Breast epithelium (tissue), 3 donors: ENCODE measurements at regions not wholly inside any gene's neighbourhood (a gene's known extent, or its start where the extent isn't known, plus 50 kb on each side); places are given as distances from the start of the nearest gene placed in this dataset.

Experiments
- CTCF ChIP-seq, 3 donors: fragments of 450-650 bp; IDR thresholded peaks; one replicate each; pipeline ENCODE4 v1.5.1; 2016 to 2017; ENCODE audit warnings: antibody characterized with exemption in 3 of 3, mild to moderate bottlenecking in 3 of 3, moderate library complexity in 3 of 3
- POLR2A ChIP-seq: fragments of 450-650 bp; IDR thresholded peaks from one replicate; pipeline ENCODE4 v1.6.1; 2016; ENCODE audit warnings: antibody characterized with exemption, mild to moderate bottlenecking, moderate library complexity
- POLR2AphosphoS5 ChIP-seq, 3 donors: sonication (generic); formaldehyde crosslinking; IDR thresholded peaks; one replicate each; pipeline ENCODE4 v1.6.1; 2017; ENCODE audit warnings: antibody characterized with exemption in 3 of 3

GRCh38 chrX:112266136-112266535 lies 183.6 kb upstream of the TRPC5 start:
- TF ChIP-seq POLR2AphosphoS5 (IDR thresholded peaks at IDR 0.05) (no peak), CTCF (IDR thresholded peaks at IDR 0.05) (no peak), POLR2A (no peak)
